D721Med (cell line): ENCODE measurements at regions not wholly inside any gene's neighbourhood (a gene's known extent, or its start where the extent isn't known, plus 50 kb on each side); places are given as distances from the start of the nearest gene placed in this dataset.
A peak's percentile ranks its signal among the peaks of the same experiment; 100 is the strongest.

Source experiments
- DNase-seq: peaks from one replicate; pipeline ENCODE4 v3.0.0; 2011; ENCODE audit warnings: low spot score; ENCODE audit not compliant: insufficient read length
- FAIRE-seq: peaks from 2 replicates; lab custom pipeline; 2011; peaks lifted over from hg19 to GRCh38; lab: Jason Lieb, UNC
- TF ChIP-seq, protein P1 (sequence below): IDR thresholded peaks from 2 replicates; pipeline ENCODE4 v1.5.1; 2012; ENCODE audit warnings: mild to moderate bottlenecking, control low read depth; ENCODE audit not compliant: insufficient read depth; ENCODE audit errors: missing control alignments

- FAIRE-seq (no peak), DNase-seq (no peak)
- TF ChIP-seq, protein P1, sequence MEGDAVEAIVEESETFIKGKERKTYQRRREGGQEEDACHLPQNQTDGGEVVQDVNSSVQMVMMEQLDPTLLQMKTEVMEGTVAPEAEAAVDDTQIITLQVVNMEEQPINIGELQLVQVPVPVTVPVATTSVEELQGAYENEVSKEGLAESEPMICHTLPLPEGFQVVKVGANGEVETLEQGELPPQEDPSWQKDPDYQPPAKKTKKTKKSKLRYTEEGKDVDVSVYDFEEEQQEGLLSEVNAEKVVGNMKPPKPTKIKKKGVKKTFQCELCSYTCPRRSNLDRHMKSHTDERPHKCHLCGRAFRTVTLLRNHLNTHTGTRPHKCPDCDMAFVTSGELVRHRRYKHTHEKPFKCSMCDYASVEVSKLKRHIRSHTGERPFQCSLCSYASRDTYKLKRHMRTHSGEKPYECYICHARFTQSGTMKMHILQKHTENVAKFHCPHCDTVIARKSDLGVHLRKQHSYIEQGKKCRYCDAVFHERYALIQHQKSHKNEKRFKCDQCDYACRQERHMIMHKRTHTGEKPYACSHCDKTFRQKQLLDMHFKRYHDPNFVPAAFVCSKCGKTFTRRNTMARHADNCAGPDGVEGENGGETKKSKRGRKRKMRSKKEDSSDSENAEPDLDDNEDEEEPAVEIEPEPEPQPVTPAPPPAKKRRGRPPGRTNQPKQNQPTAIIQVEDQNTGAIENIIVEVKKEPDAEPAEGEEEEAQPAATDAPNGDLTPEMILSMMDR: no peak
Observed at GRCh38 chrX:40260146-40260747, 162.5 kb upstream of the BCOR start.

DNA sequence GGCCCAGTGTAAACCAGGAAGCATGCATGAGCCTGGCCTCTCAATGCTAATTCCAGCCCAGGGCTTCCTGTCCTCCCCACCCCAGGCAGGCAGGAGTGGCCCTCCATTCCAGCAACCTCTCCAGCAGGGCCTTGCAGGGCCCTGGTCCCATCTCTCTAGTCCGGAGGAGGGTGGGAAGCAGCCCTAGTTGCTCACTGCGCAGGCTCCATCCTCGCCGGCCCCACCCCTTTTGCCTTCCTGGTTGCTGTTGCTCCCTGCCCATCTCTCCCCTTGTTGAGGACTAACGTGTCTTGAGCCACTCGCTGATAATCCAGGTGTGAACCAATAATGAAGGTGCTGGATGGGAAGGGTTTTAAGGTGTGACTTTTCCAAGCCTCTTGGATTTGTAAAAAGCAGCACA, 161.2 kb upstream of the BCOR start:
- FAIRE-seq (no peak), DNase-seq (no peak)
- TF ChIP-seq, protein P1: no peak

- FAIRE-seq (no peak), DNase-seq (no peak)
Observed at GRCh38 chrX:40253771-40254170, 156.0 kb upstream of the BCOR start.

DNA sequence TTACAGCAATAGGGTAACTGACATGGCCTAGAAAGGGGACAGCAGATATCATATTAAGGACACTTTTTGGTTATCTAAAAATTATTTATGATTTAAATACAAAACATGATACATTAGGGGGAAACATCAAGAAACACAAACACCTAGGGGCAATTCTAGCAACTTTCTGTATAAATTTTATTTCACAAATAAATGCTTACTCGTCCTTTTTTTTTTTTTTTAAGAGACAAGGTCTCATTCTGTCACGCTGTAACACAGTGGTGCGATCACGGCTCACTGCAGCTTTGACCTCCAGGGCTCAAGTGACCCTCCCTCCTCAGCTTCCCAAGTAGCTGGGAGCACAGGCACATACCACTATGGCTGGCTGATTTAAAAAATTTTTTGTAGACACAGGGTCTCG, 151.8 kb upstream of the BCOR start:
- TF ChIP-seq, protein P1: no peak
- no peak for FAIRE-seq

More at GRCh38 chrX:40253771-40254170, 156.0 kb upstream of the BCOR start:
- TF ChIP-seq, protein P1: no peak

GRCh38 chrX:40248822-40249221, 151.1 kb upstream of the BCOR start:
- TF ChIP-seq, protein P1: no peak
- no peak for FAIRE-seq
- no peak for DNase-seq

More for the DNA sequence above, 151.8 kb upstream of the BCOR start:
- no peak for DNase-seq

DNA sequence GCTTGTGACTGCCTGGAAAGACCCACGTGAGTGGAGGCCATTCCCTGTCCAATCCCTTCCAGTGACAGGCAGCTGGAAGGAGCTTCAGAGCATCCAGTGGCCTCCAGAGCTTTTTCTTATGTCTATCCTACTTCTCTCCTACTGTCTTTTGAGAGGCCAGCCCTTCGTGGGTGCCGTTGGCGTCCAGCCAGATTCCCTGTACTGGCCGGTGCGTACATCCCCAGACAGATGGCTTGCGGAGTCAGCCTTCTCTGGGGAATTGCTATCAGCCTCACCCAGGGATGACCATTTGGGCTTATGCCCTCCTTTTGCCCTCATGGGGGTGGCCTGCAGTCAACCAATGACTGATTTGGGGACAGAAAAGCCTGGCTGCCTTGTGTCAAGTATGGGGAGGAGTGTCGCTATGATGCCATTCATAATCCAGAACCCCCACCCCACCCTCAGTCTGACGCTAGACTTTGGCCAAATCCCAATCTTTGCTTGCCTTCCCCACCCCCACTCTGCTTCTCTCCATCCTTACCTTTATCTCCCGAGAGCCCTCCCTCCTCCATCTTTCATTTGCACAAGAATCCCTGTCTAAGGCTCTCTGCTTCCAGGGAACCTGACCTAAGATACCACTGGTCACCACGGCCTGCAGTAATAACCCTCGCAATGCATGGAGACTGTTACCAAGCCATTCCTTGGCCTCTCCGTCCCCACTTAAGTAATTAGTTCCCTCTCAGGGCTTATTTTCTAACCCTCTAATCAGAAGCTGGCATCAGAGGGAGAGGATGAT, 150.3 kb upstream of the BCOR start:
- TF ChIP-seq, protein P1: no peak
- FAIRE-seq (no peak), DNase-seq (peak; percentile 19)

DNA sequence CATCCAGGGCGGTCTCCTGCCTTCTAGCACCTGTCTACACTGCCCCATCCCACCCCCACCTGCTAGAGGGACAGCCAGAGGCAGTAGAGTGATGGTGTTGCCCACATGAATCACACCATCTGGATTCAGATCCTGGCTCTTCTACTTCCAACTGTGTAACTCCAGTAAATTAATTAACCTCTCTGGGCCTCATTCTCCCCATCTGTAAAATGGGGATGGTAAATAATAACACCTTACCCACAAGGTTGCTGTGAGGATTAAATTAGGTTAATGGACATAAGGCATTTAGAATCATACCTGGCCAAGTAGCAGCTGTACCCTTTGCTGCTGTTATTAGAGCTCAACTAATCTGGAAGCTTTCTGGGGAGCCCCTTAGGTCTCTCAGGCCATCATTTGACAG, 149.6 kb upstream of the BCOR start:
- DNase-seq (no peak), FAIRE-seq (no peak)
- TF ChIP-seq, protein P1: no peak
